BE2C (cell line): ENCODE measurements at regions not wholly inside any gene's neighbourhood (a gene's known extent, or its start where the extent isn't known, plus 50 kb on each side); places are given as distances from the start of the nearest gene placed in this dataset.

Experiments used
- DNase-seq: peaks from one replicate; pipeline ENCODE4 v3.0.0-alpha.2; 2020
- H3K27me3 ChIP-seq: fragments of 250-450 bp; sonication (Bioruptor Pico); 2 replicates; pipeline ENCODE4 v1.5.1; 2020; ENCODE audit warnings: mild to moderate bottlenecking
- H3K36me3 ChIP-seq: fragments of 250-450 bp; sonication (Bioruptor Pico); 2 replicates; pipeline ENCODE4 v1.5.1; 2020; ENCODE audit warnings: mild to moderate bottlenecking
- H3K4me1 ChIP-seq: fragments of 250-450 bp; sonication (Bioruptor Pico); 2 replicates; pipeline ENCODE4 v1.5.1; 2020
- H3K4me3 ChIP-seq: 2 replicates; pipeline ENCODE4 v1.5.1; 2011; ENCODE audit warnings: low read depth, low read length
- H3K9me3 ChIP-seq: fragments of 250-450 bp; sonication (Bioruptor Pico); 2 replicates; pipeline ENCODE4 v1.5.1; 2020
- CTCF ChIP-seq: IDR thresholded peaks from 2 replicates; pipeline ENCODE4 v1.5.1; 2012; ENCODE audit warnings: mild to moderate bottlenecking, low read depth, low read length

- TF ChIP-seq CTCF = no peak
- no peak overlapping the region for H3K4me3 ChIP-seq
Observed at GRCh38 chr3:115488409-115488808, 134.9 kb upstream of the GAP43 start.

GRCh38 chr3:115494826-115495225 is 128.5 kb upstream of the GAP43 start:
- no peak for TF ChIP-seq CTCF

More at GRCh38 chr3:115488409-115488808, 134.9 kb upstream of the GAP43 start:
- no peaks in the 10 kb centered on the region for H3K9me3 ChIP-seq
- no peaks in the 10 kb centered on the region for H3K36me3 ChIP-seq
- no peaks in the 10 kb centered on the region for H3K27me3 ChIP-seq
- H3K4me1 ChIP-seq = no peaks in the 10 kb centered on the region; the same call in 1 of the 2 replicates
- no peak for DNase-seq

DNA sequence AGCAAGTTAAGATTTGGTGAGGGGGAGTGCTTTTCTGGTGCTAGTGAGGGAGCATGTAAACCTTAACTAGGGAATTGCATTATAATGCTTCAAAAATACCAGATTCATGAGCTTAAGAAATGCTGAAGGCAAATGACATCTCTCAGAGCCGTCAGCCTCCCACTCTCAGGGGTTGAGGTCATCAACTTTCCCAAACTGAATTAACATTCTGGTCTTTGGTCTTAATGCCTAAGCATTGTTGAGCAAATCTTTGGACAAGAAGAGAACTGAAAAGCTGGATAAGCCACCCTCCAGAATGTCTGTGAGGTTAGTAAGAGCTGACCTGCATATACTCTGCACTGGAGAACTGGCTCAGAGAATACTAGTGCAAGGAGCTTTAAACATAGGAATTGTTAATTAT is 124.9 kb upstream of the GAP43 start:
- H3K4me3 ChIP-seq = no peak overlapping the region
- no peaks in the 10 kb centered on the region for H3K27me3 ChIP-seq
- TF ChIP-seq CTCF = no peak
- no peaks in the 10 kb centered on the region for H3K36me3 ChIP-seq
- DNase-seq = no peak
- peaks cover 2% of the 10 kb centered on the region; the same call in 1 of the 2 replicates for H3K9me3 ChIP-seq
- peaks cover 11% of the 10 kb centered on the region for H3K4me1 ChIP-seq

More at GRCh38 chr3:115494826-115495225, 128.5 kb upstream of the GAP43 start:
- H3K27me3 ChIP-seq = no peaks in the 10 kb centered on the region
- no peak overlapping the region for H3K4me3 ChIP-seq
- H3K9me3 ChIP-seq = peaks cover 2% of the 10 kb centered on the region; the same call in 1 of the 2 replicates
- no peaks in the 10 kb centered on the region for H3K36me3 ChIP-seq
- peaks cover 4% of the 10 kb centered on the region for H3K4me1 ChIP-seq
- DNase-seq = no peak

GRCh38 chr3:115498898-115499297 is 124.4 kb upstream of the GAP43 start:
- DNase-seq = no peak
- peaks cover 2% of the 10 kb centered on the region; the same call in 1 of the 2 replicates for H3K9me3 ChIP-seq
- no peak for TF ChIP-seq CTCF
- peaks cover 7% of the 10 kb centered on the region; the same call in 1 of the 2 replicates for H3K4me1 ChIP-seq
- H3K4me3 ChIP-seq = no peak overlapping the region
- H3K27me3 ChIP-seq = no peaks in the 10 kb centered on the region
- H3K36me3 ChIP-seq = no peaks in the 10 kb centered on the region

GRCh38 chr3:115499666-115500065 is 123.6 kb upstream of the GAP43 start:
- TF ChIP-seq CTCF = no peak
- Histone ChIP-seq H3K36me3 (no peaks in the 10 kb centered on the region), H3K9me3 (peaks cover 2% of the 10 kb centered on the region; the same call in 1 of the 2 replicates), H3K27me3 (no peaks in the 10 kb centered on the region), H3K4me1 (peaks cover 7% of the 10 kb centered on the region; the same call in 1 of the 2 replicates), H3K4me3 (no peak overlapping the region)
- no peak for DNase-seq

DNA sequence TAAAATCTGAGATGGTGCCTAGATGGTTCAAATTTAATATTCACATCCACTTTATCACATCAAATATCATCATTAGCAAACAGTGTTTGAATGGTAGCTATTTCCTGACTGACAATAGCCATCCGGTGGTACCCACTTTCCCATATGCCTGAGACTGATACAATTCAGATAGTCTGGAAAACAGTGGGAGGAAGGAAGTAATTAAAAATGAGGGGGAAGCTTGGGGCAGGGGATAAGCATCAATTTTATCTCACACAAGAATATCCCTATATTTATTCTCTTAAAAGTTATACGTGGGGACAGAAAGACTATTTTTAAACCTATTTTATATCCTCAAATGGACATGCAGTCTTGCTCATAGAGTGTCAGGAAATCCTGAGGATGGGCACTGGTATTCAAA is 122.5 kb upstream of the GAP43 start:
- Histone ChIP-seq H3K9me3 (no peaks in the 10 kb centered on the region), H3K4me1 (peaks cover 7% of the 10 kb centered on the region; the same call in 1 of the 2 replicates), H3K4me3 (no peak overlapping the region), H3K36me3 (no peaks in the 10 kb centered on the region), H3K27me3 (no peaks in the 10 kb centered on the region)
- TF ChIP-seq CTCF = no peak
- no peak for DNase-seq
